AG09309 (cell line): ENCODE measurements at regions not wholly inside any gene's neighbourhood (a gene's known extent, or its start where the extent isn't known, plus 50 kb on each side); places are given as distances from the start of the nearest gene placed in this dataset.
"Not testable (repeated sequence)": the region's sequence is repeated elsewhere in the genome, so short reads cannot be mapped to it uniquely, and the experiment has no call there.

Experiments used
- DNase-seq: peaks from one replicate; pipeline ENCODE4 v3.0.0-alpha.2; 2010; ENCODE audit warnings: low read depth
- H3K4me3 ChIP-seq: 2 replicates; pipeline ENCODE4 v1.5.1; 2011; ENCODE audit warnings: mild to moderate bottlenecking, low read depth, low read length, moderate library complexity; ENCODE audit not compliant: control insufficient read depth
- TF ChIP-seq, protein P1 (sequence below): IDR thresholded peaks from 2 replicates; pipeline ENCODE4 v1.5.1; 2011; ENCODE audit warnings: mild to moderate bottlenecking, low read depth, low read length, inconsistent platforms; ENCODE audit not compliant: insufficient read depth, control insufficient read depth; ENCODE audit errors: missing control alignments

DNA sequence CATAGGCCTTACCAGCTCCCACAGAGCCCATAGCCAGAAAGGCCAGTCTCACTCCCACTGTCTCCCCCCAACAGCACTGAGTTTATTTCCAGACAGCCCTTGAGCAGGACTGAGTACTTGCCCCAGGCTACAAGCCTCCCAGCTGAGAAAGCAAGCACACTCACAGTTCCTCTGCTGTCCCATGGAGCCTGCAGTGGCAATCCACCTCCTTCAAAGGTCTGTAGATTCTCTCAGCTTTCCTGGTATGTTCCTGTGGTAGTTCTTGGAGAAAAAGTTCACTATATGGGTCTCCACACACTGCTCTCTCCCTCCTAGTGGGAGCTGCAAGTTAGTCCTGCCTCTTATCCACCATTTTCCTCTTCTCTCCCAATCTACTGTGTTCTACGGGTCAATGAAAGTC lies 728.7 kb downstream of the DIAPH3 start:
- TF ChIP-seq, protein P1, sequence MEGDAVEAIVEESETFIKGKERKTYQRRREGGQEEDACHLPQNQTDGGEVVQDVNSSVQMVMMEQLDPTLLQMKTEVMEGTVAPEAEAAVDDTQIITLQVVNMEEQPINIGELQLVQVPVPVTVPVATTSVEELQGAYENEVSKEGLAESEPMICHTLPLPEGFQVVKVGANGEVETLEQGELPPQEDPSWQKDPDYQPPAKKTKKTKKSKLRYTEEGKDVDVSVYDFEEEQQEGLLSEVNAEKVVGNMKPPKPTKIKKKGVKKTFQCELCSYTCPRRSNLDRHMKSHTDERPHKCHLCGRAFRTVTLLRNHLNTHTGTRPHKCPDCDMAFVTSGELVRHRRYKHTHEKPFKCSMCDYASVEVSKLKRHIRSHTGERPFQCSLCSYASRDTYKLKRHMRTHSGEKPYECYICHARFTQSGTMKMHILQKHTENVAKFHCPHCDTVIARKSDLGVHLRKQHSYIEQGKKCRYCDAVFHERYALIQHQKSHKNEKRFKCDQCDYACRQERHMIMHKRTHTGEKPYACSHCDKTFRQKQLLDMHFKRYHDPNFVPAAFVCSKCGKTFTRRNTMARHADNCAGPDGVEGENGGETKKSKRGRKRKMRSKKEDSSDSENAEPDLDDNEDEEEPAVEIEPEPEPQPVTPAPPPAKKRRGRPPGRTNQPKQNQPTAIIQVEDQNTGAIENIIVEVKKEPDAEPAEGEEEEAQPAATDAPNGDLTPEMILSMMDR = no peak
- no peak overlapping the region for H3K4me3 ChIP-seq
- no peak for DNase-seq

- no peak for DNase-seq
- TF ChIP-seq, protein P1 = no peak
- H3K4me3 ChIP-seq = no peak overlapping the region
These were observed 726.0 kb downstream of the DIAPH3 start for GRCh38 chr13:59437544-59438301.

DNA sequence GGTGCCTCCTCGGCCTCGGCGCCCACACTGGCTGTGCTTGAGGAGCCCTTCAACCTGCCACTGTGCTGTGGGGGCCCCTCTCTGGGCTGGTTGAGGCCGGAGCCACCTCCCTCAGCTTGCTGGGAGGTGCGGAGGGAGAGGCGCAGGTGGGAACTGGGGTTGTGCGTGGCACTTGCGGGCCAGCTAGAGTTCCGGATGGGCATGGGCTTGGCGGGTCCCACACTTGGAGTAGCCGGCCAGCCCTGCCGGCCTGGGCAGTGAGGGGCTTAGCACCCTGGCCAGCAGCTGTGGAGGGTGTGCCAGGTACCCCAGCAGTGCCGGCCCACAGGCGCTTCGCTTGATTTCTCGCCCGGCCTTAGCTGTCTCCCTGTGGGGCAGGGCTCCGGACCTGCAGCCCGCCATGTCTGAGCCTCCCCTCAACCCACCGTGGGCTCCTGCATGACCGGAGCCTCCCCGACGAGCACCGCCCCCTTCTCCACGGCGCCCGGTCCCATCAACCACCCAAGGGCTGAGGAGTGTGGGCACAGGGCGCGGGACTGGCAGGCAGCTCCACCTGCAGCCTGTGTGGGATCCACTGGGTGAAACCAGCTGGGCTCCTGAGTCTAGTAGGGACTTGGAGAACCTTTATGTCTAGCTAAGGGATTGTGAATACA lies 723.8 kb downstream of the DIAPH3 start:
- TF ChIP-seq, protein P1 = no peak
- no peak overlapping the region for H3K4me3 ChIP-seq
- DNase-seq = no peak

- not testable (repeated sequence) for H3K4me3 ChIP-seq, DNase-seq
These were observed 722.7 kb downstream of the DIAPH3 start for GRCh38 chr13:59441068-59441467.

- DNase-seq = no peak
- TF ChIP-seq, protein P1 = no peak
- no peak overlapping the region for H3K4me3 ChIP-seq
These were observed 722.0 kb downstream of the DIAPH3 start for GRCh38 chr13:59441596-59442280.

- DNase-seq = no peak
- TF ChIP-seq, protein P1 = no peak
- no peak overlapping the region for H3K4me3 ChIP-seq
These were observed 721.3 kb downstream of the DIAPH3 start for GRCh38 chr13:59442461-59442860.
